Thymus (tissue), 11 donors: ENCODE measurements at regions not wholly inside any gene's neighbourhood (a gene's known extent, or its start where the extent isn't known, plus 50 kb on each side); places are given as distances from the start of the nearest gene placed in this dataset.
"Not testable (repeated sequence)": the region's sequence is repeated elsewhere in the genome, so short reads cannot be mapped to it uniquely, and the experiment has no call there.

ENCODE experiments used
- DNase-seq, 9 donors: peaks; one replicate each; pipeline ENCODE4 v3.0.0-alpha.2; 2013; ENCODE audit warnings: low spot score in 9 of 9, low read depth in 6 of 9, missing footprints in 1 of 9
- H3K27ac ChIP-seq, 2 donors: one replicate each; pipeline ENCODE4 v1.5.1; 2013; ENCODE audit warnings: control low read depth in 1 of 2, low read depth in 1 of 2, low read length in 1 of 2, mild to moderate bottlenecking in 1 of 2, moderate library complexity in 1 of 2
- H3K27me3 ChIP-seq, 2 donors: one replicate each; pipeline ENCODE4 v1.5.1; 2013; ENCODE audit warnings: low read length in 1 of 2; ENCODE audit not compliant: control insufficient read depth in 2 of 2, insufficient read depth in 1 of 2
- H3K36me3 ChIP-seq, 2 donors: one replicate each; pipeline ENCODE4 v1.5.1; 2013; ENCODE audit warnings: low read length in 1 of 2, mild to moderate bottlenecking in 1 of 2, moderate library complexity in 1 of 2; ENCODE audit not compliant: control insufficient read depth in 2 of 2, insufficient read depth in 2 of 2
- H3K4me1 ChIP-seq, 2 donors: one replicate each; pipeline ENCODE4 v1.5.1; 2013; ENCODE audit warnings: low read length in 2 of 2; ENCODE audit not compliant: control insufficient read depth in 2 of 2, insufficient read depth in 2 of 2
- H3K4me3 ChIP-seq, 2 donors: one replicate each; pipeline ENCODE4 v1.5.1; 2013; ENCODE audit warnings: low read length in 2 of 2, control low read depth in 1 of 2, mild to moderate bottlenecking in 1 of 2
- H3K9me3 ChIP-seq, 2 donors: one replicate each; pipeline ENCODE4 v1.5.1; 2013; ENCODE audit warnings: low read length in 1 of 2, mild to moderate bottlenecking in 1 of 2; ENCODE audit not compliant: control insufficient read depth in 2 of 2, insufficient read depth in 1 of 2
- WGBS: extraction: QIAGEN DNeasy Blood & Tissue Kit; methylation state at CpG from one replicate; pipeline ENCODE4 v1.1.7; 2013; 5-methylcytosine and 5-hydroxymethylcytosine counted together
- donor health status: healthy.

DNA sequence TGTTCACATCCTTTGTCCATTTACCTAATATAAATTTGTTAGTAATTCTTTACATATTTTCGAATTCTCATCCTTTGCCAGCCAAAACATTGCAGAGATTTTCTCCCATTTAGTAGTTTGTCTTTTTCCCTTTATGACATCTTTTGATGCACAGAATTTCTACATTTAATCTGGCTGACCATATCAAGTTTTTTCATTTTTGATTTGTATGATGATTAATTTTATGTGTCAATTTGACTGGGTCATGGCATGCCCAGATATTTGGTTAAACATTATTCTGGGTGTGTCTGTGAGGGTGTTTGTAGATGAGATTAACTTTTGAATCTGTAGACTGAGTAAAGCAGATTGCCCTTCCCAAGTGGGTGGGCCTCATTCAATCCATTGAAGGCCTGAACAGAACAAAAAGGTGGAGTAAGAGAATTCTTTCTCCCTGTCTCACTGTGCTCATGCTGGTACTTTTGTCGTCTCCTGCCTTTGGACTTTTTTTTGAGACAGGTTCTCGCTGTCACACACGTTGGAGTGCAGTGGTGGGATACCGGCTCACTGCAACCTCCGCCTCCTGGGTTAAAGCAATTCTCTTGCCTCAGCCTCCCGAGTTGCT lies 72.1 kb upstream of the EPB41L1 start:
- Histone ChIP-seq H3K27ac (no peak overlapping the region), H3K4me1 (no peaks in the 10 kb centered on the region), H3K9me3 (no peaks in the 10 kb centered on the region), H3K36me3 (no peaks in the 10 kb centered on the region), H3K4me3 (no peak overlapping the region), H3K27me3 (peaks cover 0 to 5% of the 10 kb centered on the region in 2 donors)
- 97% methylated on average over 7 of the region's 7 CpGs for WGBS
- no peak for DNase-seq

DNA sequence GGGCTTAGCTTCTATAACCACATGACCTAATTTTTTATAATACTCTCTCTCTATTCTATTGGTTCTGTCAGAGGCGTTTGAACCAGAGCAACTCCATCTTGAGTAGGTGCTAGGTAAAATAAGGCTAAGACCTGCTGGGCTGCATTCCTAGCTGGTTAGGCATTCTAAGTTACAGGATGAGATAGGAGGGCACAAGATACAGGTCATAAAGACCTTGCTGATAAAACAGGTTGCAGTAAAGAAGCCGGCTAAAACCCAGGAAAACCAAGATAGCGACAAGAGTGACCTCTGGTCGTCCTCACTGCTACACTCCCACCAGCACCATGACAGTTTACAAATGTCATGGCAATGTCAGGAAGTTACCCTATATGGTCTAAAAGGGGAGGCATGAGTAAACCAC lies 71.3 kb upstream of the EPB41L1 start:
- DNase-seq, H3K4me3 ChIP-seq, H3K36me3 ChIP-seq, H3K27me3 ChIP-seq, H3K4me1 ChIP-seq, H3K9me3 ChIP-seq, H3K27ac ChIP-seq: not testable (repeated sequence)
- 96% methylated on average over 4 of the region's 4 CpGs for WGBS

DNA sequence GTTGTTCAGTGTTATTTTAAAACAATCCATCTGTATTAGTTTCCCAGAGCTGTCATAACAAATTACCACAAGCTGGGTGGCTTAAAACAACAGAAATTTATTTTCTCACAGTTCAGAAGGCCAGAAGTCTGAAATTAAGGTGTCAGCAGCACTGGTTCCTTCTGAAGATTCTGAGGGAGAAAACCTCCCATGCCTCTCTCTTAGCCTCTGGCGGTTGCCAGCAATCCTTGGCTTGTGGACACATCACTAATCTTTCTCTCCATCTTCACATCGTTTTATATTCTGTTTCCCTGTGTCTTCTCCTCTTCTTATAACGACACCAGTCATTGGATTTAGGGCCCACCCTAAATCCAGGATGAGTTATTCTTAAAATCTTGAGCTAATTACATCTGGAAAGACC lies 70.2 kb upstream of the EPB41L1 start:
- Histone ChIP-seq H3K4me1 (no peaks in the 10 kb centered on the region), H3K36me3 (no peaks in the 10 kb centered on the region), H3K27me3 (peaks cover 0 to 15% of the 10 kb centered on the region in 2 donors), H3K9me3 (no peaks in the 10 kb centered on the region), H3K4me3 (no peak overlapping the region), H3K27ac (no peak overlapping the region)
- 96% methylated on average over 3 of the region's 3 CpGs for WGBS
- DNase-seq: no peak

GRCh38 chr20:36084897-36085613 lies 69.5 kb upstream of the EPB41L1 start:
- Histone ChIP-seq H3K36me3 (no peaks in the 10 kb centered on the region), H3K27ac (no peak overlapping the region), H3K4me3 (no peak overlapping the region), H3K27me3 (peaks cover 0 to 21% of the 10 kb centered on the region in 2 donors), H3K9me3 (no peaks in the 10 kb centered on the region), H3K4me1 (no peaks in the 10 kb centered on the region)
- 96% methylated on average over 4 of the region's 4 CpGs for WGBS
- DNase-seq: no peak

DNA sequence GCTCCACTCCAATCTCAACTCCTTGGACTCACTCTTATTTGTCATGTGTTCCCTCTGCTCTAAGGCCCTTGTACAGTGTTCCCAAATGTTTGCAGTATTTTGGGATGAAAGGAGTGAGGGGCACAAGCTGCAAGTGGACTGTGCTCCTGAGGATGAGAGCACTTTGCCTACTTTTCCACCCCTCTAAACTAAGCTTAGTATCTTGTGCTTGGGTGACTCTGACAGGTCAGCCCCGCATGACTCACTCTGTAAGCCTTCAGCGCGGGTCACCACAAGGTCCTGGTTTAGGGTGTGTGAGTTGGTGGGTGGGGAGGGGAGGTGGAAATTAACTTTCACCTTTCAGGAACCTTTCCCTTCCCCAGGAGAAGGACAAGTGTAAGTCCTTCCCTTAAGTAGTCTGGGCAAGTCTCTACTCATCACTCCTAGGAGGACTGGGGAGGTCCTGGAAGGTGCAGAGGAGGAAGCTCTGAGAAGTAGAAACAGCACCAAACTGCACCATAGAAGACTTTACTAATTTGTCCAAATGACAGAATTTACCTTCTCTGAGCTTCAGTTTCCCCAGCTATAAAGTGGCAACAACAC lies 68.8 kb upstream of the EPB41L1 start:
- H3K9me3 ChIP-seq: no peaks in the 10 kb centered on the region
- H3K27ac ChIP-seq: no peak overlapping the region
- H3K4me3 ChIP-seq: no peak overlapping the region
- H3K27me3 ChIP-seq: peaks cover 0 to 28% of the 10 kb centered on the region in 2 donors
- no peaks in the 10 kb centered on the region for H3K4me1 ChIP-seq
- DNase-seq: no peak
- WGBS: 92% methylated on average over 3 of the region's 3 CpGs
- no peaks in the 10 kb centered on the region for H3K36me3 ChIP-seq

DNA sequence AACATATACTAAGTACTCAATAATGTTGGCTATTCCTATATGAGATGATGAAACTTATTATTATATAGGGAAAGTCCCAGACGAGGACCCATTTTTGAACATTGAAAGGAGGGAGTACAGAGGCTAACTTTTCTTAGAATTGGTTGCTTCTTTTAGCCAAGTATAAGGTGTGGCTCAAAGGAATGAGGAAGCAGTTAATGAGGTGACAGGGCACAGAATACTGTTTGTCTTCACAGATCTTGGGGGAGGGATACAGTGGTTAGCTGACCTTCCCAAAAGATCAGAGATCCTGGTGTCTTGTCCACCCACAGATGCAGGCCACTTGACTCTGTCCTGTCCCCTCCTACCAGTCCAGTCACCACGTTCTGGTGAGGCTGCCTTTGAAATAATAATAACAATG lies 67.8 kb upstream of the EPB41L1 start:
- H3K4me1 ChIP-seq: peaks cover 0 to 5% of the 10 kb centered on the region in 2 donors
- no peak overlapping the region for H3K4me3 ChIP-seq
- H3K27me3 ChIP-seq: peaks cover 8 to 38% of the 10 kb centered on the region in 2 donors
- 31% methylated on average over 2 of the region's 2 CpGs for WGBS
- H3K36me3 ChIP-seq: no peaks in the 10 kb centered on the region
- DNase-seq: no peak
- H3K27ac ChIP-seq: no peak overlapping the region
- no peaks in the 10 kb centered on the region for H3K9me3 ChIP-seq

- no peaks in the 10 kb centered on the region for H3K9me3 ChIP-seq
- no peak for DNase-seq
- H3K36me3 ChIP-seq: no peaks in the 10 kb centered on the region
- H3K4me3 ChIP-seq: no peak overlapping the region
- no peak overlapping the region for H3K27ac ChIP-seq
- 97% methylated on average over 5 of the region's 5 CpGs for WGBS
- peaks cover 2 to 13% of the 10 kb centered on the region in 2 donors for H3K4me1 ChIP-seq
- peaks cover 34 to 71% of the 10 kb centered on the region in 2 donors for H3K27me3 ChIP-seq
Measured at GRCh38 chr20:36090223-36090622, 64.3 kb upstream of the EPB41L1 start.

GRCh38 chr20:36091561-36092397 lies 62.8 kb upstream of the EPB41L1 start:
- Histone ChIP-seq H3K9me3 (no peaks in the 10 kb centered on the region), H3K4me3 (peak overlapping the region in 1 of 2 donors; percentile 55), H3K27ac (no peak overlapping the region), H3K4me1 (peaks cover 2 to 15% of the 10 kb centered on the region in 2 donors), H3K27me3 (peaks cover 34 to 70% of the 10 kb centered on the region in 2 donors), H3K36me3 (no peaks in the 10 kb centered on the region)
- no peak for DNase-seq
- whole genome bisulfite sequencing: 16% methylated on average over 42 of the region's 42 CpGs
